K562 (cell line): ENCODE measurements at regions not wholly inside any gene's neighbourhood (a gene's known extent, or its start where the extent isn't known, plus 50 kb on each side); places are given as distances from the start of the nearest gene placed in this dataset.

Source experiments
- ATAC-seq: fragments of 200-7000 bp; cut with Tn5 transposase; 3 replicates; pipeline ENCODE4 v1.9.1; 2020; ENCODE audit warnings: moderate library complexity
- BruUV-seq: library from RNA; stranded (reverse); fragments of 400-500 nt; replicated peaks from 2 replicates; lab custom pipeline; 2021; lab: Mats Ljungman, UMichigan
- CTCF ChIA-PET: fragments of 300-600 bp; formaldehyde crosslinking; extraction: SDS; loops from one replicate; lab custom pipeline; 2021; ENCODE audit warnings: low intra/inter-chr PET ratio; lab: Yijun Ruan, JAX
- POLR2A ChIA-PET: fragments of 300-600, 350-650 bp; sonication (Branson Sonifier 250); formaldehyde crosslinking; extraction: SDS; loops from one replicate; lab custom pipeline; 2021; ENCODE audit warnings: antibody characterized with exemption, inconsistent platforms; lab: Yijun Ruan, JAX
- DNase-seq, 4 experiments: peaks; one replicate each; pipeline versions ENCODE4 v3.0.0 to v3.0.0-alpha.2; 2011 to 2018; ENCODE audit warnings: low spot score in 3 of 4, mixed read lengths in 3 of 4; ENCODE audit errors: extremely low read depth in 1 of 4
- FAIRE-seq: peaks from 2 replicates; lab custom pipeline; 2011; peaks lifted over from hg19 to GRCh38; lab: Jason Lieb, UNC
- H2AFZ ChIP-seq: 2 replicates; pipeline ENCODE4 v1.6.0; 2011; ENCODE audit warnings: low read depth, low read length, control low read depth, inconsistent platforms
- H3K27ac ChIP-seq: fragments of 200-600 bp; 3 replicates; pipeline ENCODE4 v1.8.0; 2011; ENCODE audit warnings: low read depth, mild to moderate bottlenecking, control low read depth, inconsistent platforms, low read length, moderate library complexity, mixed read lengths; ENCODE audit errors: extremely low read depth
- H3K27me3 ChIP-seq, 2 experiments: fragments of 300-600 bp in 1 of 2; 2 replicates in 1 of 2; 3 replicates in 1 of 2; pipeline versions ENCODE4 v1.6.0 to v1.8.0; 2011; ENCODE audit warnings: inconsistent platforms in 2 of 2, low read length in 2 of 2, mild to moderate bottlenecking in 1 of 2, mixed read lengths in 1 of 2, moderate library complexity in 1 of 2; ENCODE audit not compliant: control insufficient read depth in 2 of 2, insufficient read depth in 2 of 2
- H3K36me3 ChIP-seq: fragments of 300-600 bp; 3 replicates; pipeline ENCODE4 v1.8.0; 2011; ENCODE audit warnings: mild to moderate bottlenecking, low read length, inconsistent platforms; ENCODE audit not compliant: control insufficient read depth, insufficient read depth
- H3K4me1 ChIP-seq, 2 experiments: fragments of 200-600 bp in 1 of 2; replicated peaks in 1 of 2; 2 replicates in 1 of 2; 3 replicates in 1 of 2; pipeline versions ENCODE4 v1.5.1 to v1.8.0; 2011; ENCODE audit warnings: inconsistent platforms in 2 of 2, low read length in 2 of 2, mild to moderate bottlenecking in 1 of 2, mixed read lengths in 1 of 2, moderate library complexity in 1 of 2; ENCODE audit not compliant: control insufficient read depth in 2 of 2, insufficient read depth in 2 of 2
- H3K4me2 ChIP-seq: 2 replicates; pipeline ENCODE4 v1.6.1; 2011; ENCODE audit warnings: low read length, control low read depth, inconsistent platforms, mixed read lengths; ENCODE audit not compliant: insufficient read depth
- H3K4me3 ChIP-seq: fragments of 200-600 bp; sonication (generic), shearing (Covaris generic); 2 replicates; pipeline ENCODE4 v1.5.1; 2016; ENCODE audit warnings: control low read depth, inconsistent platforms
- H3K79me2 ChIP-seq: fragments of 200-600 bp; 3 replicates; pipeline ENCODE4 v1.8.0; 2011; ENCODE audit warnings: low read length, inconsistent platforms; ENCODE audit not compliant: control insufficient read depth, insufficient read depth
- H3K9ac ChIP-seq, 2 experiments: 2 replicates each; pipeline versions ENCODE4 v1.6.0 to v1.6.1; 2011; ENCODE audit warnings: low read depth in 2 of 2, low read length in 2 of 2, control low read depth in 1 of 2, inconsistent platforms in 1 of 2, mild to moderate bottlenecking in 1 of 2, mixed read lengths in 1 of 2; ENCODE audit not compliant: insufficient read depth in 1 of 2
- H3K9me1 ChIP-seq: one replicate; pipeline ENCODE4 v1.6.0; 2011; ENCODE audit warnings: inconsistent platforms, mild to moderate bottlenecking, low read length, moderate library complexity; ENCODE audit not compliant: control insufficient read depth, insufficient read depth
- H3K9me3 ChIP-seq: replicated peaks from 2 replicates; pipeline ENCODE4 v1.5.1; 2011; ENCODE audit warnings: low read depth, low read length, inconsistent platforms; ENCODE audit not compliant: control insufficient read depth, insufficient read depth
- H4K20me1 ChIP-seq: replicated peaks from 2 replicates; pipeline ENCODE4 v1.6.1; 2011; ENCODE audit warnings: low read length, inconsistent platforms, mixed read lengths; ENCODE audit not compliant: control insufficient read depth, insufficient read depth
- CHCHD3 ChIP-seq: fragments of 250-450 bp; sonication (Bioruptor Pico); IDR thresholded peaks from 2 replicates; pipeline ENCODE4 v2.1.2; 2022; ENCODE audit warnings: mild to moderate bottlenecking
- NEUROD1 ChIP-seq: fragments of 150-350 bp; IDR thresholded peaks from 2 replicates; pipeline ENCODE4 v1.6.1; 2014; ENCODE audit warnings: borderline replicate concordance, low read length, low read depth; ENCODE audit not compliant: partially characterized antibody
- NR4A1 ChIP-seq, 2 experiments: fragments of 250-450 bp in 1 of 2; fragments of 450-650 bp in 1 of 2; sonication (Bioruptor Pico) in 1 of 2; IDR thresholded peaks; 2 replicates each; pipeline versions ENCODE4 v1.4.0 to v1.6.1; 2016 to 2020; ENCODE audit warnings: mild to moderate bottlenecking in 2 of 2, missing compliant biosample characterization in 1 of 2, missing genetic modification characterization in 1 of 2, moderate library complexity in 1 of 2
- SREBF2 ChIP-seq: sonication (generic); formaldehyde crosslinking; IDR thresholded peaks from 2 replicates; pipeline ENCODE4 v1.4.0; 2020; ENCODE audit warnings: mild to moderate bottlenecking, missing genetic modification reagents
- SRSF7 ChIP-seq: fragments of 200-400 bp; formaldehyde crosslinking; optimal IDR thresholded peaks from 2 replicates; pipeline ENCODE3; 2017; ENCODE audit warnings: mild to moderate bottlenecking, low read depth, low read length
- SRSF9 ChIP-seq: fragments of 200-400 bp; formaldehyde crosslinking; IDR thresholded peaks from 2 replicates; pipeline ENCODE4 v1.6.1; 2017; ENCODE audit warnings: low read depth, low read length, borderline replicate concordance
- TRIM28 ChIP-seq: fragments of 450-650 bp; IDR thresholded peaks from 2 replicates; pipeline ENCODE4 v1.6.1; 2017
- ZFP30 ChIP-seq: fragments of 250-450 bp; sonication (Bioruptor Pico); IDR thresholded peaks from 2 replicates; pipeline ENCODE4 v1.8.0; 2022; ENCODE audit warnings: moderate library complexity, mild to moderate bottlenecking, inconsistent platforms, borderline replicate concordance
- ZNF12 ChIP-seq: sonication (generic); formaldehyde crosslinking; IDR thresholded peaks from 2 replicates; pipeline ENCODE4 v1.4.0; 2020; ENCODE audit warnings: mild to moderate bottlenecking, missing genetic modification reagents
- ZNF121 ChIP-seq: sonication (generic); formaldehyde crosslinking; conservative IDR thresholded peaks from 2 replicates; pipeline ENCODE4 v1.8.0; 2022; ENCODE audit warnings: missing genetic modification reagents
- ZNF274 ChIP-seq: IDR thresholded peaks from 2 replicates; pipeline ENCODE4 v1.6.1; 2011; ENCODE audit warnings: low read depth, mild to moderate bottlenecking, low read length, moderate library complexity, borderline replicate concordance
- ZNF764 ChIP-seq: fragments of 250-450 bp; sonication (Bioruptor Pico); IDR thresholded peaks from 2 replicates; pipeline ENCODE4 v1.4.0; 2020; ENCODE audit warnings: low read depth, mild to moderate bottlenecking, moderate library complexity
- ZZZ3 ChIP-seq: fragments of 450-650 bp; IDR thresholded peaks from 2 replicates; pipeline ENCODE4 v1.6.1; 2016; ENCODE audit warnings: antibody characterized with exemption, mild to moderate bottlenecking, moderate library complexity
- WGBS: fragments of 100-300 bp; shearing (Covaris generic); methylation state at CpG from one replicate; pipeline ENCODE4 v1.1.6; 2016; ENCODE audit warnings: low coverage, mixed read lengths; ENCODE audit not compliant: insufficient coverage; ENCODE audit errors: missing lambda C conversion rate; 5-methylcytosine and 5-hydroxymethylcytosine counted together
- in situ Hi-C: fragments of 300-500 bp; cut with MboI; formaldehyde crosslinking; loops from 4 replicates; pipeline ENCODE4 v1.15.0; 2018; ENCODE audit warnings: inconsistent platforms, mixed read lengths
- intact Hi-C: fragments of 100-400 bp; cut with micrococcal nuclease; formaldehyde crosslinking; loops from 2 replicates; pipeline ENCODE4 v1.14.2; 2022
- TF ChIP-seq, protein P1 (sequence below): fragments of 250-450 bp; sonication (Bioruptor Pico); IDR thresholded peaks from 2 replicates; pipeline ENCODE4 v1.8.0; 2022; ENCODE audit warnings: inconsistent platforms
- TF ChIP-seq, protein P2 (sequence below): fragments of 250-450 bp; sonication (Bioruptor Pico); IDR thresholded peaks from 2 replicates; pipeline ENCODE4 v1.8.0; 2022; ENCODE audit warnings: inconsistent platforms, mild to moderate bottlenecking, moderate library complexity, borderline replicate concordance
- TF ChIP-seq, protein P3 (sequence below): fragments of 450-650 bp; conservative IDR thresholded peaks from 2 replicates; pipeline ENCODE4 v1.6.1; 2016; ENCODE audit warnings: missing genetic modification characterization, low read depth, mild to moderate bottlenecking, control low read depth, missing compliant biosample characterization

DNA sequence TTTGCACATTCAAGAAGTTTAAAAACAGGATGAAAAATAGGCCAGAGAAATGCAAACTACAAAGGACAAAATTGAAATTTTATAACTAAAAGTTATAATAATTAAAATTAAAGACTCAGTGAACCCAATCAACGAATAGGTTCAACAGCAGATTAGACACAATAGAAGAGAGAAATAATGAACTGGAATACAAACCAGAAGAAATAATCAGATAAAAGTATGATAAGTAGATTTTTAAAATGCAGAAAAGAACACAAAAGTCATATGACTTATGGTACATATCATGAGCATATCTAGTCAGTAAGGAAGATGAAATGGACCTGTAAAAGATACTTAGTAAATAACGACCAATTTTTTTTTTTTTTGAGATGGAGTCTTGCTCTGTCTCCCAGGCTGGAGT lies 108.1 kb upstream of the COG2 start:
- in situ Hi-C loops: no loop called here
- no peak for ATAC-seq
- Histone ChIP-seq H3K27ac (no peak overlapping the region), H2AFZ (no peak overlapping the region), H3K4me1 (no peaks in the 10 kb centered on the region), H3K9me3 (no peaks in the 10 kb centered on the region; the same call in 1 of the 2 replicates), H3K79me2 (no peaks in the 10 kb centered on the region), H3K4me2 (no peak overlapping the region), H3K36me3 (no peaks in the 10 kb centered on the region), H3K9ac (no peak overlapping the region)
- BruUV-seq: no TSS peak
- FAIRE-seq: no peak
- TF ChIP-seq SREBF2 (CRISPR knock-in tag) (no peak), NR4A1 (CRISPR knock-in tag; IDR thresholded peaks at IDR 0.05) (no peak), NR4A1 (tag; IDR thresholded peaks at IDR 0.05) (no peak), SRSF9 (no peak), ZZZ3 (no peak), CHCHD3 (CRISPR knock-in tag) (no peak), ZNF764 (CRISPR knock-in tag) (no peak), ZNF121 (CRISPR knock-in tag) (no peak), NEUROD1 (no peak), ZNF274 (no peak), ZFP30 (CRISPR knock-in tag) (peak; percentile 78; the same call in 1 of the 2 replicates), ZNF12 (CRISPR knock-in tag) (no peak), SRSF7 (no peak), TRIM28 (peak; percentile 67; the same call in 1 of the 2 replicates)
- TF ChIP-seq, protein P1, sequence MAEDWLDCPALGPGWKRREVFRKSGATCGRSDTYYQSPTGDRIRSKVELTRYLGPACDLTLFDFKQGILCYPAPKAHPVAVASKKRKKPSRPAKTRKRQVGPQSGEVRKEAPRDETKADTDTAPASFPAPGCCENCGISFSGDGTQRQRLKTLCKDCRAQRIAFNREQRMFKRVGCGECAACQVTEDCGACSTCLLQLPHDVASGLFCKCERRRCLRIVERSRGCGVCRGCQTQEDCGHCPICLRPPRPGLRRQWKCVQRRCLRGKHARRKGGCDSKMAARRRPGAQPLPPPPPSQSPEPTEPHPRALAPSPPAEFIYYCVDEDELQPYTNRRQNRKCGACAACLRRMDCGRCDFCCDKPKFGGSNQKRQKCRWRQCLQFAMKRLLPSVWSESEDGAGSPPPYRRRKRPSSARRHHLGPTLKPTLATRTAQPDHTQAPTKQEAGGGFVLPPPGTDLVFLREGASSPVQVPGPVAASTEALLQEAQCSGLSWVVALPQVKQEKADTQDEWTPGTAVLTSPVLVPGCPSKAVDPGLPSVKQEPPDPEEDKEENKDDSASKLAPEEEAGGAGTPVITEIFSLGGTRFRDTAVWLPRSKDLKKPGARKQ: no peak
- TF ChIP-seq, protein P2, sequence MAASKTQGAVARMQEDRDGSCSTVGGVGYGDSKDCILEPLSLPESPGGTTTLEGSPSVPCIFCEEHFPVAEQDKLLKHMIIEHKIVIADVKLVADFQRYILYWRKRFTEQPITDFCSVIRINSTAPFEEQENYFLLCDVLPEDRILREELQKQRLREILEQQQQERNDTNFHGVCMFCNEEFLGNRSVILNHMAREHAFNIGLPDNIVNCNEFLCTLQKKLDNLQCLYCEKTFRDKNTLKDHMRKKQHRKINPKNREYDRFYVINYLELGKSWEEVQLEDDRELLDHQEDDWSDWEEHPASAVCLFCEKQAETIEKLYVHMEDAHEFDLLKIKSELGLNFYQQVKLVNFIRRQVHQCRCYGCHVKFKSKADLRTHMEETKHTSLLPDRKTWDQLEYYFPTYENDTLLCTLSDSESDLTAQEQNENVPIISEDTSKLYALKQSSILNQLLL: no peak
- TF ChIP-seq, protein P3, sequence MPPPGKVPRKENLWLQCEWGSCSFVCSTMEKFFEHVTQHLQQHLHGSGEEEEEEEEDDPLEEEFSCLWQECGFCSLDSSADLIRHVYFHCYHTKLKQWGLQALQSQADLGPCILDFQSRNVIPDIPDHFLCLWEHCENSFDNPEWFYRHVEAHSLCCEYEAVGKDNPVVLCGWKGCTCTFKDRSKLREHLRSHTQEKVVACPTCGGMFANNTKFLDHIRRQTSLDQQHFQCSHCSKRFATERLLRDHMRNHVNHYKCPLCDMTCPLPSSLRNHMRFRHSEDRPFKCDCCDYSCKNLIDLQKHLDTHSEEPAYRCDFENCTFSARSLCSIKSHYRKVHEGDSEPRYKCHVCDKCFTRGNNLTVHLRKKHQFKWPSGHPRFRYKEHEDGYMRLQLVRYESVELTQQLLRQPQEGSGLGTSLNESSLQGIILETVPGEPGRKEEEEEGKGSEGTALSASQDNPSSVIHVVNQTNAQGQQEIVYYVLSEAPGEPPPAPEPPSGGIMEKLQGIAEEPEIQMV (tag): no peak
- TF ChIP-seq, all 486 proteins: peak for 2
- ChIA-PET POLR2A (interaction anchor here (1.1 kb wide), 1 partner anchor 16 kb away, joined by 3 read pairs; no protein-coding TSS in a partner anchor), CTCF (no interaction called here)
- H3K9me1 ChIP-seq: no peaks in the 10 kb centered on the region
- intact Hi-C loops: no loop called here
- no peak for DNase-seq
- 0% methylated on average over 2 of the region's 2 CpGs for WGBS
- no peak overlapping the region for H3K4me3 ChIP-seq
- H4K20me1 ChIP-seq: no peaks in the 10 kb centered on the region
- no peaks in the 10 kb centered on the region for H3K27me3 ChIP-seq
